Trophoblast cell (in vitro differentiated cells and primary cell): ENCODE measurements at regions not wholly inside any gene's neighbourhood (a gene's known extent, or its start where the extent isn't known, plus 50 kb on each side); places are given as distances from the start of the nearest gene placed in this dataset.
"Not testable (repeated sequence)": the region's sequence is repeated elsewhere in the genome, so short reads cannot be mapped to it uniquely, and the experiment has no call there.

Experiments
- DNase-seq, 2 donors: peaks; one replicate each; pipeline ENCODE4 v3.0.0-alpha.2; 2016
- H2AFZ ChIP-seq: 2 replicates; pipeline ENCODE4 v1.6.1; 2013; ENCODE audit warnings: low read length, moderate library complexity, mild to moderate bottlenecking; ENCODE audit not compliant: insufficient read depth, poor library complexity
- H2AK5ac ChIP-seq: 2 replicates; pipeline ENCODE4 v1.6.1; 2013; ENCODE audit warnings: mild to moderate bottlenecking, low read length
- H2BK120ac ChIP-seq: 2 replicates; pipeline ENCODE4 v1.6.1; 2013; ENCODE audit warnings: low read length, mild to moderate bottlenecking, moderate library complexity; ENCODE audit not compliant: insufficient read depth, poor library complexity
- H2BK12ac ChIP-seq: 2 replicates; pipeline ENCODE4 v1.6.1; 2013; ENCODE audit warnings: mild to moderate bottlenecking, low read length, moderate library complexity
- H2BK5ac ChIP-seq: 2 replicates; pipeline ENCODE4 v1.6.1; 2013; ENCODE audit warnings: low read length, low read depth, moderate library complexity, mild to moderate bottlenecking; ENCODE audit not compliant: poor library complexity
- H3K14ac ChIP-seq: 2 replicates; pipeline ENCODE4 v1.6.1; 2013; ENCODE audit warnings: mild to moderate bottlenecking, low read length
- H3K18ac ChIP-seq: 2 replicates; pipeline ENCODE4 v1.6.1; 2013; ENCODE audit warnings: mild to moderate bottlenecking, low read length
- H3K23ac ChIP-seq: 2 replicates; pipeline ENCODE4 v1.6.1; 2013; ENCODE audit warnings: low read length
- H3K27ac ChIP-seq: 2 replicates; pipeline ENCODE4 v1.5.1; 2013; ENCODE audit warnings: low read depth, mild to moderate bottlenecking, inconsistent platforms, low read length, moderate library complexity
- H3K27me3 ChIP-seq: 2 replicates; pipeline ENCODE4 v1.6.1; 2013; ENCODE audit warnings: inconsistent platforms, mild to moderate bottlenecking, low read length, moderate library complexity; ENCODE audit not compliant: insufficient read depth
- H3K36me3 ChIP-seq, 2 experiments: 1 replicate in 1 of 2; 2 replicates in 1 of 2; pipeline ENCODE4 v1.6.1; 2013; ENCODE audit warnings: low read length in 2 of 2, mild to moderate bottlenecking in 2 of 2, moderate library complexity in 1 of 2; ENCODE audit not compliant: insufficient read depth in 2 of 2, control insufficient read depth in 1 of 2
- H3K4ac ChIP-seq: 2 replicates; pipeline ENCODE4 v1.6.1; 2013; ENCODE audit warnings: low read depth, mild to moderate bottlenecking, low read length, moderate library complexity
- H3K4me1 ChIP-seq, 2 experiments: 1 replicate in 1 of 2; 2 replicates in 1 of 2; pipeline ENCODE4 v1.6.1; 2013; ENCODE audit warnings: low read length in 2 of 2, mild to moderate bottlenecking in 2 of 2, moderate library complexity in 1 of 2; ENCODE audit not compliant: insufficient read depth in 2 of 2, control insufficient read depth in 1 of 2
- H3K4me2 ChIP-seq: 2 replicates; pipeline ENCODE4 v1.6.1; 2013; ENCODE audit warnings: inconsistent platforms, mild to moderate bottlenecking, low read length, moderate library complexity
- H3K4me3 ChIP-seq: 2 replicates; pipeline ENCODE4 v1.5.1; 2013; ENCODE audit warnings: mild to moderate bottlenecking, low read depth, low read length, inconsistent platforms
- H3K79me1 ChIP-seq: one replicate; pipeline ENCODE4 v1.6.1; 2013; ENCODE audit warnings: low read length
- H3K79me2 ChIP-seq: 2 replicates; pipeline ENCODE4 v1.6.1; 2013; ENCODE audit warnings: low read length, mild to moderate bottlenecking; ENCODE audit not compliant: control insufficient read depth, insufficient read depth, poor library complexity
- H3K9ac ChIP-seq: 2 replicates; pipeline ENCODE4 v1.6.1; 2013; ENCODE audit warnings: mild to moderate bottlenecking, low read length
- H3K9me3 ChIP-seq: 2 replicates; pipeline ENCODE4 v1.6.1; 2013; ENCODE audit warnings: low read depth, mild to moderate bottlenecking, control low read depth, inconsistent platforms, low read length; ENCODE audit not compliant: insufficient read depth
- H4K12ac ChIP-seq: 2 replicates; pipeline ENCODE4 v1.6.1; 2013; ENCODE audit warnings: low read depth, mild to moderate bottlenecking, low read length, moderate library complexity
- H4K8ac ChIP-seq: 2 replicates; pipeline ENCODE4 v1.6.1; 2013; ENCODE audit warnings: low read depth, mild to moderate bottlenecking, low read length, moderate library complexity
- H4K91ac ChIP-seq: one replicate; pipeline ENCODE4 v1.6.1; 2013; ENCODE audit warnings: low read depth, mild to moderate bottlenecking, low read length, moderate library complexity
- WGBS: extraction: QIAGEN DNeasy Blood & Tissue Kit; methylation state at CpG from one replicate; pipeline ENCODE4 v1.1.7; 2013; ENCODE audit warnings: missing lambda C conversion rate; ENCODE audit not compliant: insufficient read length, insufficient coverage; ENCODE audit errors: extremely low coverage; 5-methylcytosine and 5-hydroxymethylcytosine counted together

DNA sequence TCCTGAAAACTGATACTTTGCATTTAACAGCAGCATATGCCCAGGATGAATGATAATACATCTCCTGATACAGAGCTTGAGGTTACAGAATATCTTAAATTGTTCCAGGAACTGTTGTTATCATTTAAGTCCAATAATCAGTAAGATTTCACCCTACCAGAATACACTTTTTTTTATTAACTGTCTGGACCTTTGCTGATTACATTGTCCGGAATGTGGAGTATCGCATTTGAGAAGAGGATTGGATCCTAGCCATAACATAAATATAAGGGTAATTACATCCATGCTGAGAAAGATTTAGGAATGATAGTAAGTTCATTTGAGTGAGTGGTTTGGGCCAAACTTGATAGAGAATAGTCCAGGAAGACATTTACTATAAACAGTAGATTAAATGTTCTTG is 112.2 kb upstream of the FBXO28 start:
- DNase-seq: not testable (repeated sequence)

DNA sequence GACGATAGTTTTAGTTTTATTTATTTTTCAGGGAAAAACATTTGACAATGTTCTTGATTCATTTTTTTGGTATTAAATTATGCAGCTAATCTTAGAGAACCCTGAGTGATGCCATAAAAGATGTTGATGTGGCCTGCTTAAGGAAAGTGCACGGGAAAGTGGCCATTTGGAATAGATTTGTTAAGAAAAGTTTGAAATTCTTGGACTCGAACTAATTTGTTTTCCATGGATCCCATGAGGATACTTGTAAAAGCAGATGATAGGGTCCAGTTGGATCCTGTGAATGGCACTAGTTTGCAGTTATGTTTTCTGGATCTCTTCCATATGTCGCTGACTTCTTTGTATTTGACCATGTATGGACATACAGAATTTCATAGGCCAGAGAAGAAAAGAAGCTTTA is 114.2 kb upstream of the FBXO28 start:
- not testable (repeated sequence) for H3K27ac ChIP-seq, H2AFZ ChIP-seq, H3K4me3 ChIP-seq, H3K18ac ChIP-seq, H3K14ac ChIP-seq, H3K27me3 ChIP-seq, H2BK5ac ChIP-seq, H3K79me1 ChIP-seq, H2BK120ac ChIP-seq, H3K23ac ChIP-seq, H3K9me3 ChIP-seq, H3K79me2 ChIP-seq, H4K91ac ChIP-seq, H3K4ac ChIP-seq, DNase-seq, H3K9ac ChIP-seq, H3K4me2 ChIP-seq, H2AK5ac ChIP-seq, H4K8ac ChIP-seq, H2BK12ac ChIP-seq, H3K36me3 ChIP-seq, H4K12ac ChIP-seq, H3K4me1 ChIP-seq
- WGBS: no CpG with 5 or more reads among the region's 4 CpGs

More for the DNA sequence above, 112.2 kb upstream of the FBXO28 start:
- not testable (repeated sequence) for H2BK12ac ChIP-seq, H3K14ac ChIP-seq, H2AFZ ChIP-seq, H3K23ac ChIP-seq, H3K4me2 ChIP-seq, H3K27me3 ChIP-seq, H3K79me2 ChIP-seq, H3K18ac ChIP-seq, H2BK5ac ChIP-seq, H4K91ac ChIP-seq, H2AK5ac ChIP-seq, H3K9ac ChIP-seq, H3K79me1 ChIP-seq, H4K12ac ChIP-seq, H3K27ac ChIP-seq, H3K4ac ChIP-seq, H4K8ac ChIP-seq, H3K9me3 ChIP-seq, H2BK120ac ChIP-seq, H3K36me3 ChIP-seq, H3K4me1 ChIP-seq, H3K4me3 ChIP-seq
- no CpG with 5 or more reads among the region's 2 CpGs for WGBS

DNA sequence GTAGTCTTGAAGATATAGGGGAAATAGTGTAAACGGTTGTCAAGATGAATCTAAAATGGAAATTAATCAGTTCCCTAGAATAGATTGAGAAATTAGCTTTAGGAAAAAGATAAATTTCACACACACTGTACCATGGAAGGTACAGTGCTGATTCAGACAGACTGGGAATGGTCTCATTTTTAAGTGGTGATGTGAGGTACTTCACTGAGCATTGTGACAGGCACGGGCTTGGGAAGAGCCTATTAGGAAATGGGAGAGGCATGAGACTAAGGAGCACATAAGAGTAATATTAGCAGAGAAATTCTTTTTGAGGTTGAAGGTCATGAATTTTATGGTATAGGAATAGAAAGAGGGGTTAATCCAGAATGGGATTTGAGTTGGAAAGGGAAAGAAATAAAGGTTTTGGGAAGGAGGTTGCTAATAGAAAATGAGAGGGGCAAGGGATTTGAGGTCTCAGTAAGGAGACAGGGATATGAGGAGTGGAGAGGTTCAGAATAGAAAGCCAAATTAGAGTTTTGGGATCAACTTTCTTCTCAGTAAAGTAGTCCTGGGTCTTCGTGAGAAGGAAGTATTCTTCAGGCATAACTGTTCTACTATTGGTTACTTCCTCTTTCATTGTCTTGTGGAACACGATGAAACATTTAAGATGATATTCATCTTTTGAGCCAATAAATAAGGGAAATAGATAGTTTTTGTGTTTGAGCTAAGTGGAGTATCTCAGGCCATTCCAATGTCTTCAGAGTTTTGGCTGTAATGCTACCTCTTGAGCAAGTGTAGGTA is 115.0 kb upstream of the FBXO28 start:
- H4K91ac ChIP-seq, H3K79me2 ChIP-seq, H3K27me3 ChIP-seq, H4K12ac ChIP-seq, H4K8ac ChIP-seq, H3K4me3 ChIP-seq, H3K14ac ChIP-seq, H3K9ac ChIP-seq, DNase-seq, H3K4ac ChIP-seq, H2BK12ac ChIP-seq, H3K23ac ChIP-seq, H2AK5ac ChIP-seq, H3K18ac ChIP-seq, H3K4me1 ChIP-seq, H2AFZ ChIP-seq, H3K36me3 ChIP-seq, H3K4me2 ChIP-seq, H3K9me3 ChIP-seq, H3K27ac ChIP-seq, H2BK120ac ChIP-seq, H3K79me1 ChIP-seq, H2BK5ac ChIP-seq: not testable (repeated sequence)
- no CpG with 5 or more reads among the region's 4 CpGs for WGBS

DNA sequence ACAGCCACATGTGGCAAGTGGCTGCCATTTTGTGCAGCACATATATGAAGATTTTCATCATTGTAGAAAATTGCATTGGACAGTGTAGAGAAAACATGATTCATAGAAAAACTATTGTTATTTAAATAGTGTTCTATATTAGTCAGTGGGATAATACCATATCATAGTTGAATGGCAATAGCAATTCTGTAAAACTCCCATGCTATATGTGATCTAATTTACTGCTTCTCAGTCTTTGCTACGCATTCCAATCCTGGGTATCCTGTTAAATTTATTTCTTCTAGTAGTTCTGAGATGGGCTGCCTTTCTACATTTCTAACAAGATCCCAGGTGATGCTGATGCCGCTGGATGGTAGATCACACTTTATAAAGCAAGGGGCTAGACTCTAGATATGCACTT is 117.5 kb upstream of the FBXO28 start:
- H3K4ac ChIP-seq, H3K18ac ChIP-seq, H3K4me1 ChIP-seq, H3K9me3 ChIP-seq, H3K4me3 ChIP-seq, H2BK12ac ChIP-seq, H3K4me2 ChIP-seq, H3K79me2 ChIP-seq, H4K8ac ChIP-seq, H3K27ac ChIP-seq, H2AFZ ChIP-seq, H3K79me1 ChIP-seq, H4K91ac ChIP-seq, H3K23ac ChIP-seq, H4K12ac ChIP-seq, H2BK120ac ChIP-seq, H3K36me3 ChIP-seq, H3K9ac ChIP-seq, H3K27me3 ChIP-seq, H3K14ac ChIP-seq, H2BK5ac ChIP-seq, DNase-seq, H2AK5ac ChIP-seq: not testable (repeated sequence)
- WGBS: no CpG with 5 or more reads among the region's 2 CpGs
